DMS 273 (cell line): ENCODE measurements at regions not wholly inside any gene's neighbourhood (a gene's known extent, or its start where the extent isn't known, plus 50 kb on each side); places are given as distances from the start of the nearest gene placed in this dataset.

Experiments used
- DNase-seq: peaks from one replicate; lab custom pipeline; 2025; ENCODE audit not compliant: unreplicated experiment; lab: John Stamatoyannopoulos, UW

DNA sequence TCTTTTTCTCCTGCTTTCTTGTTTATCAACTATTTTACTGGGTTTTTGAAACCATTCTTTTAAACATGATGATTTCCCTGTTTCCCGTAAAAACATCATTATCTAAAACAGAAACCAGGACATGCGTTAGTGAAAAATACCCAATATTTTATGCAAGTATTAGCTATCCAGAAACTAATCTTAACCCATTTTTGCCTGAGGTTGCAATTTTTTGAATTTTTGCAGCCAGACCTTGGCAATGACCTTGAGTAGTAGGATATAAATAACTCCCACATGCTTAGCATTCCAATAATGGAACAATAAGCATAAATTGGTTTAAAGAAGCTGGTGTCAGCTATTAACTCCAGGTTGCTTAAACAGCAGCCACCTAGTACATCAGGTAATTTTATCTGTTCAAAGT lies 308.9 kb upstream of the ANO3 start:
- DNase-seq = no peak

DNA sequence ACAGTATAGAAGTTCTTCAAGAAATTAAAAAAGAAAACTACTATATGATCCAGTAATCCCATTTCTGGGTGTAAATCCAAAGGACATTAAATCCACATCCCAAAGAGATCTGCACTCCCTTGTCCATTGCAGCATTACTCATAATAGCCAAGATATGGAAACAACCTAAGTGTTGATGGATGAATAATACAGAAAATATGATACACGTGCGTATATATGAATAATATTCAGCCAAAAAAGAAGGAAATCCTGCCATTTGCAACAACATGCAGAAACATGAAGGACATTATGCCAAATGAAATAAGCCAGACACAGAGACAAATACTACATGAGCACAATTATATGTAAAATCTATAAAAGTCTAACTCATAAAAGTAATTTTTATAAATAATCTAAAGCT lies 306.3 kb upstream of the ANO3 start:
- no peak for DNase-seq

DNA sequence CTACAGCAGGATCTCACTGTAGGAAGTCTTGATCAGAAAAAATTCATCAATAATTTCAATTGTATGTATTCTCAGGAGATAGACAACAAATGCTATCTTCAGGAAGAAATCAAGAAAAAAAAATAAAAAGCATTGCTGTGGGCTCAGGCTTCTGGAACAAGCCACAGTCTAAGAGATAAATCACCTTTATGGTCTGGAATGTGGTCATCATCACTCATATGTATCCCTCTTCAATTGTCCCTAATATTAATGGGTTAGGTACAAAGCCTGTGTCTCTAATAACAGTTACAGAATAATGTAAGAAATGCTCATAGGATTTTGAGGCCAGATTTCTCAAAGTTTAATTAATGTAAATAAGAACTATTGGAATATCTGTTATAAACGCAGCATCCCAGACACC lies 305.9 kb upstream of the ANO3 start:
- no peak for DNase-seq

DNA sequence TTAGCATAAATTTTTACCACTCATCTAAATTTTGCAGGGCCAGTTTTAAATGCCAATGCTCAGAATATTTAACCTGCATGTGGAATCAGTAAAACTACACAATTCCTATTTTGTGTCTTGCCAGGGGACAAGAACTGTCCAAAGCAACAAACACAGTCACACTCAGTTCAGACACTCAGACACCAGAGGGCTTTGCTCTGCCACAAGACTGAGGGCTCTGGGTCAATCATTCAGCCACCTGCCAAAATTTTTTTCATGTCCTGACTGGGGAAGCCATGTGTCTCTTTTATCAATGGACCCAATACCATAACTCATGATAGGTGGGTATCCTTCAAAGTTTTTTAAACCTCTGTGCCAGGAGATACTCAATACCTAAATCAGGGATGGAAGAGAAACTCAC lies 304.0 kb upstream of the ANO3 start:
- no peak for DNase-seq

DNA sequence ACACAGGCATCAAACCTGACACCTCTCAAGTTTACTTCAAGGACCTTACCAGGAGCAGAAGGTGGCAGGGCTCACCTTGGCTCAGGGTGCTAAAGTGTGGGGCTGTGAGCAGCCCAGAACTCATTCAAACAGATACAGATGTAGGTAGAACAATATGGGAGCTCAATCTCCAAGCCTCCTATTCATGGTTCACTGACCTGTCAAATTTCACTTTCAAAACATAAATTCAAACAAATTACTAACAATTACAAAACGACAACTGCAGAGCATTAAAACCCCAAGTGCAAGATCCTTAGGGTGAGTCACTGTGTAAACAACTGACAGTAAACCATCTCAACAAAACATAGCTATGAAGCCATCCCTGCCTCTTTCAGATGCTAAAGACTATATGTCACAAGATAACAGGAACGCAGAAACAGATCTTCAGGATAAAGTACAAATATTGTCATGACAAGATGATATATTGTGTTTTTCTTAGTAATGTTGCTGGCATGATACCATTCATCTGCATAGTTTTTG lies 303.5 kb upstream of the ANO3 start:
- no peak for DNase-seq

DNA sequence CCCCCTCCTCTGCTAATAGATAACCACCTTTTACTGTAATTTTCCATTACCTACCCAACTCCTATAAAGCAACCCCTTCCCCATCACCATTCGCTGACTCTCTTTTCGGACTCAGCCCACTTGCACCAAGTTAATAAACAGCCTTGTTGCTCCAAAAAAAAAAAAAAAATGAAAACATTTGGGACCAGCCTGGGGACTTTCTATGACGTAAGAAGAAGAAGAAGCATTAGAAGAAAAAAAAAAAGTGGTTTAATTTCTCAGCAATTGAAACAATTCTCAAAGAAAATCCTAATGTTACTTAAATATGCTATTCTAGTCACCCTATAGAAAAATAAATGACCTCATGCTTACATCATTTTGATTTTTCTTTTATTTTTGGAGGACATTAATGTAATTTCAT lies 301.5 kb upstream of the ANO3 start:
- no peak for DNase-seq

DNA sequence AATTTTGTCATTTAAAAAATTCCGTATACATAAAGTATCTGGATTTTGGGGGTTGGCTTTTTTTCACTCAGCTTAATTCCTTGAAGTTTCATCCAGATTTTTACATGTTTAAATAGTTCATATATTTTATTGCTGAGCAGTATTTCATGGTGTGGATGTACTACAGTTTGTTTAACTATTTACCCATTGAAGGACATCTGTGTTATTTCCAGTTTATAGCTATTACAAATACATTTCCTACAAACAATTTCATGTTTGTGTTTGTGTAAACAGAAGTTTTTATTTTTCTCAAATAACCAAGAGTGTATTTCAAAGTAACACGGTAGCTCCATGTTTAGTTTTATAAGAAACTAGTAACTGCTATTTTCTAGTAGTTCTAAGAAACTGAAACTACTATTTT lies 299.7 kb upstream of the ANO3 start:
- no peak for DNase-seq

DNA sequence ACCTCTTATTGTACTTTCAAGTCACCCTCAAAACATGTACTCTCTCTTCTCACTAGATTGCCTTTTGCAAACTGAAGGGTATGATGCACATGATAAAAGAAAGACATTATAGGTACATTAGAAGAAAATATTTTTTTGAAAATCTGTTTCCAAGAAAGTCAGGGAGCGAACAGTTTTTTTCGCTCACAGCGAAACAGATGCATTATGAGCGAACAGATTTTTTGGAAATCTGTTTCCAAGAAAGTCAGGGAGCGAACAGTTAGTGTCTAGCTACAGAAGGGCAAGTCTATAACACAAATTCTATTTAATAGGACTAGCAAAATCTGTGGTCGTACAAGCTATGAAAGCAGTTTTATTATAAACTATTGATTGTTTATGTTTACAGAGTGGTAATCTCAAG lies 296.2 kb upstream of the ANO3 start:
- DNase-seq = no peak

DNA sequence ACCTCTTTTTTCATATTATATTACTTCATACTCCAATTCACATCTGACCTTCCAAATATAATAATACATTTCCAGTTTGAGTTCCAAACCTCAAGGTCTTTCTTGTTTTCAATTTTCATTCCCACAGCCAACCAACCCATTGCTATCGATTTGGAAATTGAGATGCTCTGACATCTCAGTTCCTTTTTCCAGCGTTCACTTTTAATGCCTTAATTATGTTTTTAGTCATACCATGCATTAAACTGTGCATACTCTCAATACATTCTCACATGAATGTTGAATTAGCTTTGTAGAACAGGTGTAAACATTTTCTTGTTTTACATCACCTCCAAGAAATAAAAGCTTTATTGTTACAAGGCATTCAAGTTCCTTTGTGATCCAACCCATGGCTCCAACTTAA lies 294.2 kb upstream of the ANO3 start:
- DNase-seq = no peak

DNA sequence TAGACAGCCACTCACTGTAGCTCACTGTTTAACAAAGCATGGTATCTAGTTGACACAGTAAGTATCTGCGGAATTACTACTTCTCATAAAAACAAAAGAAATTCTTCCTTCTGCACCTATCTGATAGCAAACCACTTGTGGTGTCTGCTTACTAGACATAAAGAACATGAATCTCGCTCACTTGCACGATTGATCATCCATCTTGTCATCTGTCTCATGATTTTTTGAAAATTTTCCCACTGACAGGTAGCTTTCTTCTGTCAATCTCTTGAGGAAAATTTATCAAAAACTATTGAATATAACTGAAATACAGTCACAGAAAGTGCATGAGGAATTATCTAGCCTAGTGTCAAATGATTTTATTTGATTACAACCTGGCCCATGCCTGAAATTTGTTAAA lies 291.6 kb upstream of the ANO3 start:
- no peak for DNase-seq

DNA sequence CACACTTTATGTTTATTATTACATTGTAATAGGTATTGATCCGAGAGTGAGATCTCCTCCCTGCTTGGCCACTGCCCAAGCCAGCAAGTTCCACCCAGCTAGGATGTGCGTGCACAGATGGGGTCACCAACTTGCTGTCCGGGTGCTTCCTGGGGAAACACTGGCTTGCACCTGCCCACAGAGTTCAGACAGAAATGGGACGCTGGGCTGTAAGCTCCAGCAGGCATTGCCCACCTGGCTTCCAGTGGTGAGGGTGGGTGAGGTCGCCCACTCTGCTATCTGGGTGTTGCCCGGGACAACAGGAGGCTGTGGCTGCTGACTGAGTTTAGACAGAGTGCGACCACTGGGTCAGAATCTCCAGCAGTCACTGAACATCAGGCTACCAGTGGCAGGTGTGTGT lies 289.8 kb upstream of the ANO3 start:
- DNase-seq = no peak

DNA sequence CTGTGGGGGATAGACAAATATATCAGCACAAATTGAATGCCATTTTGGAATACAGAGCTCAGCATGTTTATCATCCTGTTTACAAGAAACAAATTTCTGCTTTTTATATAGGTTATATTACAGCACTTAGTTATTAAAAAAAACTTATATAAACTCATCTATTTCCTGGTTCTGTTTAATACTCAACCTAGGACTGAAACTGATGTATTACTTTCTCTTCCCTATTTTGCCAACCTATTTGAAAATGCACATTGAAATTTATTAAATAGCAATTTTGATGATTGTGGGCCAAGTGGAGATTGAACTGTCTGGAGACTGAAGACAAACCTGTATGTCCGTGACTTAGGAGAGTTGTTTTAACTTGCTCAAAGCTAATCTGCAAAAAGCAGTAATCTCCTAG lies 288.3 kb upstream of the ANO3 start:
- no peak for DNase-seq

DNA sequence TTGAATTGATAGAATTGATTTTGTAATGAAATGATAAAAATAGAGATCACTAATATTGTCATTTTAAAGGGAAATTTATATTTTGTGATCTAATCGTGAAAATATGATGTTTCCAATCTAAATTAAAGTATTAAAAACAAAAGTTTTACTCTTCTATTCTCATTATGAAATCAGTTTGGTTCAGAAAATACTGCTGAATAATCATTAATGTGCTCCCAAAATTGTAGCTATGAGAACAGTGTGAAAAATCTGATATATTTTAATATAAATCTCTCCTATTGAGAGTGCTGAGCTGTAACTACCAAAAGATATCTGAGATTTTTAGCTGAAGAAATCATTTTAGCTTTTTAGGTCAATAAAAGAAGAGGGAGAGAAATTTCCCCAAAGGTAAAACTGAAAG lies 287.5 kb upstream of the ANO3 start:
- no peak for DNase-seq

DNA sequence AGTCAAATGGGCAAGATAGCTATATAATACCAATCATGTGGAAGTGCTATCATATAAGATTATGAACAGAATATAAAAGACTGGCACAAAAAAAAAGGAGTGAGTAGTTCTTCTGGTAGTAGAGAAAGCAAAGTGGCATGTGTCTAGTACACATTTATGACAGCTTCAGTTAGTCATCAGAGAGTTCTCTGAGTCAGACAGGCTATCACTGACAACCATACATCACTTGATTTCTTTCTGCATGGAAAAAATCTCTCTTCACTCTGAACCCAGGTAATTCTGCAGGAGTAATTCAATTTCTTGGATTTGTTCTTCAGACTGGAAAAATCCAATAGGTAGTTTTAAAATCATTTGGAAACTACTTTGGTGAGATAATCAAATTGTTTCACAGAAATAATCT lies 286.8 kb upstream of the ANO3 start:
- DNase-seq = no peak

DNA sequence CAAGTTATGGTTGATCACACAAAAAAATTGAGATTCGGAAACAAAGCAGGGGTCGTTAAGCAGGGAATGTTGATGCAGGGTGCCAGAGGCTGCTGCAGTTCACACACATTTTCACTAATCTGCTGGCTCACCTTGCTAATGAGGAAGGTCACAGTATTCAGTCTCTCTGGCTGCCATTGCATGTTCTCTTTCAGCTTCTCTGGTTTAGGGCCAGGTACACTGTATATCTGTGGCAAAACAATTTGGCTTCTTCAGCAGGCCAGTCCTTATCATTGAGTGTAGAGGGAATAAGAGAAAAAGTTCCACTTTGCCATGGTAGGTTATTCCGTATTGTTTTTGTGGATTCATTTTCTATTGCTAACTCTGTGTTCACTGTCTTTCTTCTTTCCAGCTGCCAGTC lies 283.7 kb upstream of the ANO3 start:
- DNase-seq = no peak

DNA sequence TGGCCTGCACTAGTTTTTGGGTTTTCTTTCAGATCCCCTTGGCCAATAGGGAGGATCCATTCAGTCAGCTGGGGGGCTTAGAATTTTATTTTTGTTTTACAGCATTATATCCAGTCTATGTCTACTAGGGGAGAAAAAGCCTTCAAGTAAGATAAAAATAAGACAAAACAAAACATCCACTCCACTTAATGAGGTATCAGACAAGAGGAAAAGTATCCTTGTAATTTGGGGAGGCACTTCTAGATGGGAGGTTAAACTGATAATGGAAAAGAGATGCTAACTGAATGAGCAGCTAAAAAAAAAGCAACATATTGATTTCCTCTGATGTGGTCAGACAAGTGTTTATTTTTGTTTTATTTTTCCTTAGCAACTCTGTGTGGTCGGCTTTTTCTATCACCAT lies 278.0 kb upstream of the ANO3 start:
- no peak for DNase-seq

DNA sequence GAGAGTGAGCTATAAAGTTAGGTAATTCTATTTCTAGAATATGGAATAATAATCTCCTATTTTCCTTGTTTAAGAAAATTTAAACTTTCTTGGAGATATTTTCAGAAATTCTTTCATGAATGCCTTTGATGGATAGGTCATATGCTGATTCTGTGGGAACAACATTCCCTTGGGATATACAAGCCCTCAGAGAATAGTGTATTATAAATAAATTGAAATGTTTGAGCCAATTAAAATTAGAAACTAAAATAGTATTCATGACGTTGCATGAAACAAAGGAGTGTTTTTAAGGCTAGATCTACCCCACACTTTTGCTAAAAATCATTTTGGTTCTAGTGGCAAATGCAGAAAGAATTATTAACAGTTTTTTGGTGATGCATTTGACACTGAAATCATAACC lies 269.3 kb upstream of the ANO3 start:
- no peak for DNase-seq

DNA sequence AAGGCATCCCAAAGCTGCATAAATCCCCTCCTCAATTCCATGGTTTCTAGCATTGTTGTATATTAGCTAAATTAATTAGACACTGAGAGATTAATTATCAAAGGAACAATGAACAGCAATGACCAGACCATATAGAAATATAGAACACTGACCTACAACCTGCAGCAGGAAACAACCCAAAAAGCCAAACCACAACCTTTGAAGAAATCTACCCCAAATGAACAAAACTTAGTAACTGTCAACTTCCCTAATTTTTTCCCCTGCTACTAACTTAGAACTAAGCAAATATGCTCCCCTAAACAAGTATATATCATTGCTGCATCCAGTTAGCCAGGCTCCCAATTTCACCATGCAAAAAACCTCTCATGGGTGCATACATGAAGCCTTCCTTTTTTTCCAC lies 268.0 kb upstream of the ANO3 start:
- DNase-seq = no peak

DNA sequence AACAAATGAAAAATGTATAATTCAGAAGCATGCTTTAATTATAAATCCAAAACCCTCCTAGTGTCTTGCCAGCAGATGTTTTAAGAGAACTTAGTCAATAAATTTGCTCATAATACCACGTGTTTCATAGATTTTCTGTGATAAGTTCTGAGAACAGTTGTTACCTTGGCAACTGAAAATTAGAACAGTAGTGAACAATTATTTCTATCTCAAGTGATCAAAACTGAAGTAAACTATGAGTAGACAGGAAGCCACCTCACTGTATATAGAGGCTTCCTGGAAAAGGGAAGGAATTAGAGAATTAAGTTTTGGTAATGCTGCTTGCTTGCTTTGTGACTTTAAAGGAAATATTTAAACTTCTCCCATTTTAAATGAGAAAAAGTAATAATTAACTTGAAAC lies 266.0 kb upstream of the ANO3 start:
- peak; percentile 12 for DNase-seq

DNA sequence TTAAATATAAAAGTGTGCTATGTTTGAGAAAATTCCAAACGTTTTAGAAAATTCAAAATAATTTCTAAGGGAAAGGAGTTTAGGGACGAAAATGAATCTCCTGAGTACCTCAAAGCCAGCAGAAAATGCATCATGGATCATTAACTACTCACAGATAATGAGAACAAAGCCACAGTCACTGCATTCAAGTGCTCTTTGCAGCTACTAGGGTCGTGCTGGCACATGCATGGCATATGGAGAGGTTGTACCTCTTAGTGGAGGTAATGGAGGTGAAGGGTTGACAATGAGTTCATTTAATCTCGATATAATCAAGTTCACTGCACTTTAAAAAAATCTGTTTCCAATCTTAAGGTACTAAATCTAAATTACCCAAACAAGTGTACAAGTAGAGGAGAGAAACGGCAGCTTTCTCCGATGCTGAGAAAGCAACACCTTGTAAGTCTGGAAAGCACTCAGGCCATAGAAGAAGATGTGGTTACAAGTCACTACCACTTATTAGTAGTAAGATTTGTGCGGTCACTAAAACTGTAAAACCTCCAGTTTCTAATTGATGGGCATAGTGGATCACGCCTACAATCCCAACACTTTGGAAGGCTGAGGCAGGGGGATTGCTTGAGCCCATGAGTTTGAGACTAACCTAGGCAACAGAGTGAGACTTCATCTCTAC lies 261.1 kb upstream of the ANO3 start:
- no peak for DNase-seq

DNA sequence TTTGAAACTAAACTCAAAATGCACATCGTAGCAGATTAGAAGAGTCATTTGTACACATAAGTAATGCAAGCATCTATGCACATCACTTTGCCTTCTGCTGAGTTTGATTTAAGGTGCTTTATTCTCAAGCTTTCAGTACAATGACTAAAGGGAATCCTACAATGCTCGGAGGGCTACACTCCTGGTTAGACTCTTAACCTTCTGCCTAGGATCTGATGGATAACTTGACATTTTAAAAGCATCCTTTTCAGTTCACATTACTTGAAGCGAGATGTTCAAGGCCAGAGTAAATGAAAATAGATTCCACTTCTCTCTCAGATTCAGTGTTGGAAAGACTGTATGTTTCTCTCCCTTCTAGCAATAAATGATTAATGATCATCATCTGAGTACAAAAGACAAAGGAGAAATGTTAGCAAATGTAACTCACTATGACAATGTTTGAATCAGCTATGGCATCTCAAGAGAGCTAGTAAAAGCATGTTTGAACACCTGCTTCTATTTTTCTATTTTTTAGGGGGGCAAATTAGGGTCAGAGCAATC lies 259.2 kb upstream of the ANO3 start:
- no peak for DNase-seq

DNA sequence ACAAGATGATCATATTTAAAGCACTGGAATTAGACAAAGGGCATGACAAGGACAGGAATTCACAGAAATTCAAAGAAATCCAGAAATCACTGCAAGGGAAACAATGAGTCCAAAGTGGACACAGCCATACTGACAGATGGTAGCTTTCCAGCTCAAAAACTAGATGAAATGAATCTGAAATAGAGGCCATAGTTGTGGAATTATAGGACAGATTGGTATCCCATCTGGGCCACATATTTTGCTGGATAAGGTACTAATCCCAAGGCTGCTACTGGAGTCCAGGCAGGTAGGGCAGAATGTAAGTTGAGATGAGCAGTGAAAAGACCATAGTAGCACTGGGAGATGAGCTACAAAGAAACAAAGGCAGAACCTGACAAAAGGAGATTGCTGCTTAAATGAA lies 258.3 kb upstream of the ANO3 start:
- peak; percentile 77 for DNase-seq

DNA sequence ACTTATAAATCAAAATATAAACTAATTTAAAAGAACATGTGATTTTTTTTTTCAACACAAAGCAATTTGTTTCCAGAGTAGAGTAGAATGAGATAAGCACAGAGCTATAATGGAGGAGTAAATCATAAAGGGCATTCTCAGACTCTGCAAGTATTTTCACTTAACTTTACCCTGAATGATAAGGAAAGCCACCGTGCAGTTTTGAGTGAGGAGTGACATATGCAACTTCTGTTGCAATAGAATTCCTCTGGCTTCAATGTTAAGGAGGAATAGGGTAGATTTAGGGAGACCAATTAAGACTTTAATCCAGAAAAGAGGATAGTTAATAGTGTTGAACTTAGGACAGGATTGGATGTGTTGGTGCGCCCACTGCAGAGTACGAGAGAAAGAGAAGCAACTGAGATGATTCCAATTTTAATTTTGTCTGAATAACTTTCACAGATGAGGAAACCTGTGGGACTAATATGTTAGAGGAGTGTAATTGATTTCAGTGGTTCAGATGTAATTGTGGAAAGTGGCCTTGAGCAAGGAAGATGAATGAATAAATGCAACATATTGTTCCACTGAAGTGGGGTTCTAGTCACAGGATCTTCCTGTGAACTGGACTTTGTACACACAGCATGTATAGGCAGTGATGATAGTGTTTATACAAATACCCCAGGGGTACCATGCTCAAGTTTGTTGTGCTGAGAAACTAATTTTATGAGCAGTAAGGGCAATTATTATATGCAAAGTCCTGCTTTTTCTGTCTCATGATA lies 255.5 kb upstream of the ANO3 start:
- no peak for DNase-seq
